ENCODE measurements at regions not wholly inside any gene's neighbourhood (a gene's known extent, or its start where the extent isn't known, plus 50 kb on each side); places are given as distances from the start of the nearest gene placed in this dataset.

- no peak for DNase-seq
These were observed 52.0 kb upstream of the RPL11 start for GRCh38 chr1:23639460-23640095.

DNA sequence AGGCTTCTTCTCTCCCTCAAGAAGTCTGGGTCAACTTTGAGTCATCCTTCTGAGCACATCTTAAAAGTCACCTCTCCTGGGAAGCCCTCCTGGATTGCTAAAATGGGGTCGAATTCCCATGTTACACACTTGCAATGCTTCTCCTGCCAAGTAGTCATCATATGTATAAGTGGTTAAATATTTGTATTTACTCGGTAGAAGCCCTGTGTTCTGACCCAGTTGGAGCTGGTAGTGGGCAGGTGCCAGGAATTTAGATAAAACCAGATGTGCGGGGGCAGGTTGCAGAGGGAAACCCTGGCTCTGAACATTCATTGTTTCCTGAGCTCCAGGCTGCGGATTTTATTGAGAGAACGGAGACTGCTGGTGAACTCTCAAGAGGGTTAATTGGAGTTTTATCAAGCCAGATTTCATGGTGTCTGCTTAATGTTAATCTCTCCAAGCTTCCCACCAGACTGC is 52.8 kb upstream of the RPL11 start:
- DNase-seq = no peak

- DNase-seq = no peak
These were observed 53.4 kb upstream of the RPL11 start for GRCh38 chr1:23638188-23638619.

GRCh38 chr1:23636009-23636408 is 55.6 kb upstream of the RPL11 start:
- no peak for DNase-seq

DNA sequence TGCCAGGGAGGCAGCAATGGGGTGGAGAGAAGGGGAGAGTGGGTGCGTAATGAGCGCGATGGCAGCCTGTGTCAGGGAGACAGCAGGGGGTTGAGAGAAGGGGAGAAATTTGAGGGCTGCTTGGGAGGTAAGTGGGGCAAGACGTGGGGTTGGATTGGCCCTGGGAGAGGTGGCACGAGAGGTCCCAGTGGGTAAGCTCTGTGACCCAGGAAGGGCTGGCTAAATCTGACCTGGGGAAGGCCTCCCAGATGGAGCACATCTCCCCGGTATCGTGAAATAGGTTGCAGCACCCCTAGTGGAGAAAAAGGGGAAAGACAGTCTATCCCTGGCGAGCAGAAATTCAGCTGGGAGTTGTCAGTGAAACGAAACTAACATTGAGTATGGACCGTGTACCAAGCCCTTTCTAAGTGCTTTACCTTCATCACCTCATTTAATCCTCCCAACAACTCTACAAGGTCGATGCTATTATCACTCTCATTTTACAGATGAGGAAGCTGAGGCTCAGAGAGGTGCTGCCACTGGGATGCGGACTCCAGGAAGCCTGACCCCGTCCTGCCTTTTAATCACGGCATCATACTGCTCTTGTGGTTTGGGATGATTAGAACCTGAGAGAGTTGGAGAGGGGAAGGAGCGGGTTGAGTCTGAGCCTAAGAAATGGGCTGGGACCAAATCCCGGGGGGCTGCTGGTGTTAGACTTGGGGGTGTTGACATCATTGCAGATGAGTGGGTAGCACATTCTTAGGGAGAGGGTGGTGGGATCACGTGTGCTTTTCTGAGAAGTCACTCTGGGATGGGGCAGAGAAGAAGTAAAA is 56.6 kb upstream of the RPL11 start:
- no peak for DNase-seq

GRCh38 chr1:23634518-23634839 is 57.1 kb upstream of the RPL11 start:
- no peak for DNase-seq

- no peak for DNase-seq
These were observed 59.0 kb upstream of the RPL11 start for GRCh38 chr1:23632479-23633160.

- DNase-seq = no peak
These were observed 61.8 kb upstream of the RPL11 start for GRCh38 chr1:23629708-23630290.

DNA sequence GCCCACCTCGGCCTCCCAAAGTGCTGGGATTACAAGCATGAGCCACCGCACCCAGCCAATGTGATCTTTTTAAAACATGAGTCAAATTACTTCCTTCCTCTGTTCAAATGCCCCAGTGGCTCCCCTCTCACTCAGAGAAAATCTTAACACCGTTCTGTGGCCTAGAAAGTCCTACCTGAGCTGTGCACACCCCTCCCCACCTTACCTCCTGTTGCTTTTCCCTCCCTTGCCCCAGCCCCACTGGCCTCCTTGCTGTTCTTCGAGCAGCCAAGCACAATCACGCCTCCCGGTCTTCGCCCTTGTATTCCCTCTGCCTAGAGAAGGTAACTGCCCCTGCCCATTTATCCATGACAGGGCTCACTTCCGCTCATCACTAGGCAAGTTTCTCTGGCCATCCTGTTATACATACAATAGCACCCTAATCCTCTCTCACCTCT is 62.6 kb upstream of the RPL11 start:
- no peak for DNase-seq

GRCh38 chr1:23627069-23627735 is 64.4 kb upstream of the RPL11 start:
- DNase-seq = no peak

DNA sequence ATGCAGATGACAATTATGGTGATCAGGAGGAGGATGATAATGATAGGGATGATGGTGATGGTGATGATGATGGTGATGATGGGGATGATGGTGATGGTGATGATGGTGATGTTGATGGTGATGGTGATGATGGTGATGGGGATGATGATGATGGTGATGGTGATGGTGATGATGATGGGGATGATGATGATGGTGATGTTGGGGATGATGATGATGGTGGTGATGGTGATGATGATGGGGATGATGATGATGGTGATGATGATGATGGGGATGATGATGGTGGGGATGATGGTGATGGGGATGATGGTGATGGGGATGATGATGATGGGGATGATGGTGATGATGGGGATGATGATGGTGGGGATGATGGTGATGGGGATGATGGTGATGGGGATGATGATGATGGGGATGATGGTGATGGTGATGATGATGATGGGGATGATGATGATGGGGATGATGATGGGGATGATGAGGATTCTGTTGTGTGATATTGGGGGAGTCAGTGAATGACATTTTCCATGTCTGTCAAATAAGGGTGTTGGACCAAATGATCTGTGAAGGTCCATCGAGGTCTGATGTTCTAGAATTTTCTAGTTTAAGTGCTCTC is 65.6 kb upstream of the RPL11 start:
- no peak for DNase-seq

DNA sequence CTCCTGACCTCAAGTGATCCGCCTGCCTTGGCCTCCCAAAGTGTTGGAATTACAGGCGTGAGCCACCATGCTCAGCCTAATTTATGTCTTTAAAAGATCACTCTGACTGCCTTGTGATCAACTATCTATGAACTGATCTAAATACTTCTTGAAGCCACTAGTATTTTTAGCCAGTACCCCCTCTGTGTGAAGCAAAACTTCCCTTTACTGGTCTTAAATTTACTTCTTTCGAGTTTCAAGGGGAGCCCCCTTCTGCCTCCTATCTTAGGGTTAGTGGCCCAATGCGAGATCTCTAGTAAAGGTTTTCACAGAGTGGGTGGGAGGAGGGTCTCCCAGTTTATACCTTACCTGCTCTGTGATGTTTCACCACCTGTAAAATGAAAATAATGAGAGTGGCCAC is 66.1 kb upstream of the RPL11 start:
- DNase-seq = no peak

DNA sequence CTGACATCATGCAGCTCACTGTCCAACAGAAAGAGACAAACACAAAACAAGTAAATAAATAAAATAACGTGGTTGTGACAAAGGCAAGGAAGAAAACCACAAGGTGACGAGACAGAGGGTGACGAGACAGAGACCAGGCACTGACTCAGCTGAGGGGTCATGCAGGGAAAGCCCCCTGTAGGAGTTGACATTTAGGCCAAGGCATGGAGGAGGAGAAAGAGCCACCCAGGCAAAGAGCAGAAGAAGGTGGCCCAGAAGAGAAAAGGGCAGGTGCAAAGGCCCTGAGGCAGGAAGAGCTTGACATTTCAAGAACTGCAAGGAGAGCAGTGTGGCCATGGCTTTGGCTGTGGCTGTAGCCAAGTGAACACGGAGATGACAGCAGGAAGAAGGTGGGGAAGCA is 65.1 kb upstream of the ID3 start:
- DNase-seq = no peak

DNA sequence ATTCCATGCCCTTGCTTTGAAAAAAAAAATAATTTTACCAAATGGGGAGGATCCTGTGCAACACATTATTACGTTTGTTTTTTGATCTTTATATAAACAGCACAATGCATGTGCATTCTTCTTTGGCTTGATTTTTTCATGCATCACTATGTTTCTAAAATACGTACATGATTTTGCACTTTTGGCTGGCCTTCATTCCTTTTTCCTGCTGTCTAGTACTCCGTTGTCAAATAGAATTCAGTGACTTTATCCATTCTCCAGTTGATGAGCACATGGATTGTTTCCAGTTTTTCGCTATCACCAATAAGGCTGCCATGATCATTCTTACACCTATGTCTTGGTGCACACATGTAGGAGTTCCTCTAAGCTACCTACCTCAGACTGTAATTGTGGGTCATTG is 63.0 kb upstream of the ID3 start:
- DNase-seq = no peak

GRCh38 chr1:23620605-23621004 is 61.3 kb upstream of the ID3 start:
- no peak for DNase-seq

- DNase-seq = peak; percentile 54
These were observed 60.2 kb upstream of the ID3 start for GRCh38 chr1:23619299-23620188.

DNA sequence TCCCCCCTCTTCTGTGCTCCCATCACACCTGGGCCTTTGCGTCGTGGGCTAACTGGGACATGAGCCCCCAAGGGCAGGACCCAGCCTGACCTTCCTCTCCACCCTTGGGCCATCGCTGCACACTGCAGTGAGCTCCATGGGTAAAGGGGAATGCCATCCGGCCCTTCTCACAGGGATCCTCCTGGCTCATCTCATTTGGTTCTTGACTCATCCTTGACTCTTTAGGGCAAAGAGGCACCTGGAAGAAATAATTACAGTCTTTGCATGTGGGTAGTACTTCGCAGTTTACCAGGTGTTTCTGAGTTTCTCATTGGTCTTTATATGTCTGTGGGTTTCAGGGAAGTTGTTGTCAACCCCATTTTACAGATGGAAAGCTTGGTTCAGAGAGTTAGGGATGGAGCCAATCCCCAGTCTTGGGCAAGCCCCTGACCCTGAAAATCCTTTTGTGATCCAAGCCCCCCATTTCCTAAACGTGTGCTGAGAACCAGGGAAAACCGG is 59.3 kb upstream of the ID3 start:
- DNase-seq = no peak

- no peak for DNase-seq
These were observed 57.8 kb upstream of the ID3 start for GRCh38 chr1:23617084-23617521.

DNA sequence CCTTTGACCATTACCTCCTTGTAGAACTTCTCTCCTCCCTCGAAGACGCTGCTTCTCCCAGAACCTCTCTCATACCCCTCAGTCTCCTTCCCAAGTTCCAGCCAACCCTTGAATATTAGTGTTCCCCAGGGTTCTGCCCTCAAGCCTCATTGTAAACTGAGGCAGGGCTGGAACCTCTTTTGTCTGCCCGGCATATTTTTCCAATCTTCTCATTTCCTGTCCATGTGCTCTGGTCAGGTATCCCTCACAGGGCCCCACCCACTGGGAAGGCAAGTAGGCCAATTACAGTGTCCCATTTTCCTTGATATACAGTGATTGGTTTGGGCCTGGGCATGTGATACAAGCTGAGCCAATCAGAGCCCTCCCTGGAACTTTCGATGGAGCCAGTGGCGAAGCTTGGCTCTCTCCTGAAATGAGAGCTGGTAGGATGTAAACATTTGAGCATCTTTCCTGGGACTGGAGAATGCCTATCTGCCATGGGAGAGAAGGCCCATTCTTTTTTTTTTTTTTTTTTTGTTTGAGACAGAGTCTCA is 57.1 kb upstream of the ID3 start:
- no peak for DNase-seq

DNA sequence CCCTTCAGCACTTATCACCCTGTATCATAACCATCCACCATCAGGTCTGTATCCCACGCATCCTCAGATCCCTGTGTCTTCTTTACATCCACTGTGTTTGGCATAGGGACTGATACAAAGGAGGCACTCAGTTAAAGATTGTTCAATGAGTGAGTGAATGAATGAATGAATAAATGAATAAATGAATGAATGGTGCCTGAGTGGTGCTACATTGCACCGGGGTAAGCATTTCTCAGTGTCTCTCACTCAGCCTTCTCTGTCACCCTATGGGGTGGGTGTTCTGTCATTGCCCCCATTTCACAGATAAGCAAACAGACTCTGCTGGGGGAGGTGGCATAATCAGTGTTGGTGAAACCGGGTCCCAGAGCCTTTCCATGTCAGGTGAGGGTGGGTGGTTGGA is 56.6 kb upstream of the ID3 start:
- no peak for DNase-seq

- DNase-seq = no peak
These were observed 56.1 kb upstream of the ID3 start for GRCh38 chr1:23615423-23615822.

Data from activated gamma-delta T cell (primary cell).